CD4-positive, alpha-beta T cell treated with Interleukin-4 for 4 hours (primary cell): ENCODE measurements at regions not wholly inside any gene's neighbourhood (a gene's known extent, or its start where the extent isn't known, plus 50 kb on each side); places are given as distances from the start of the nearest gene placed in this dataset.
"Not testable (repeated sequence)": the region's sequence is repeated elsewhere in the genome, so short reads cannot be mapped to it uniquely, and the experiment has no call there.

Source experiments
- DNase-seq: peaks from one replicate; pipeline ENCODE4 v3.0.0-alpha.2; 2020

DNA sequence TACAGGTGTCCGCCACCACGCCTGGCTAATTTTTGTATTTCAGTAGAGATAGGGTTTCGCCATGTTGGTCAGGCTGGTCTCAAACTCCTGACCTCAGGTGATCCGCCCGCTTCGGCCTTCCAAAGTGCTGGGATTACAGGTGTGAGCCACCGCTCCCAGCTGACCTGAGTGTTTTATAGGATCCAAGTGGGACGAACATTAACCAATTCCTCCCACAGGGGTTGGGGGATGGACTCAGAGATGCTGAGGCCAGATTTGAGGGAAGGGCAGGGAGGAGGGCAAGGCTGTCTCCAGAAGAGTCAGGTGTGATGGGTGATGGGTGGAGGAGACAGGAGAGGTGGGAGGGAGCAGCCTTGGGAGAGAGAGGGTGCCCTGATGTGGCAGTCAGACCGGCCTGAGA lies 65.0 kb upstream of the SMAD6 start:
- DNase-seq: not testable (repeated sequence)

DNA sequence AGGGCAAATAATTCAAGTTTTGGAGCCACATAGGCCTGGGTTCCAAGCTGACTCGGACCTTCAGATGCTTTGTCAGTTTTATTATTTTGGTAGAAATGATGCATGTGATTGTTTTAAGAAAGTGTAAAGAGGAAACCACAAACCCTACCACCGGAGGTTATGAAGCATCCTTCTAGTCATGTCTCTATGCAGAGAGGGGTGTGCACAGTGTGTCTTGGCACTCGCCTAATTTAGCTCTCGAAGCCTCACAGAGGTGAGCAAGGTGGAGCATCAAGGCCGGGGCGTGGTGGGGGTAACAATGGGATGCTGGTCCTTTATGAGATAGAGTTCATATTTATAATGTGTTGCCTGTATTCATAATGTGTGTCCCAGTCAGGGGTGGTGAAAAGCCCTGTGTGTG lies 63.7 kb upstream of the SMAD6 start:
- peak; percentile 12 for DNase-seq

GRCh38 chr15:66641485-66642315 lies 60.3 kb upstream of the SMAD6 start:
- no peak for DNase-seq

- no peak for DNase-seq
Observed at GRCh38 chr15:66642514-66642913, 59.5 kb upstream of the SMAD6 start.

GRCh38 chr15:66643033-66643432 lies 59.0 kb upstream of the SMAD6 start:
- no peak for DNase-seq

DNA sequence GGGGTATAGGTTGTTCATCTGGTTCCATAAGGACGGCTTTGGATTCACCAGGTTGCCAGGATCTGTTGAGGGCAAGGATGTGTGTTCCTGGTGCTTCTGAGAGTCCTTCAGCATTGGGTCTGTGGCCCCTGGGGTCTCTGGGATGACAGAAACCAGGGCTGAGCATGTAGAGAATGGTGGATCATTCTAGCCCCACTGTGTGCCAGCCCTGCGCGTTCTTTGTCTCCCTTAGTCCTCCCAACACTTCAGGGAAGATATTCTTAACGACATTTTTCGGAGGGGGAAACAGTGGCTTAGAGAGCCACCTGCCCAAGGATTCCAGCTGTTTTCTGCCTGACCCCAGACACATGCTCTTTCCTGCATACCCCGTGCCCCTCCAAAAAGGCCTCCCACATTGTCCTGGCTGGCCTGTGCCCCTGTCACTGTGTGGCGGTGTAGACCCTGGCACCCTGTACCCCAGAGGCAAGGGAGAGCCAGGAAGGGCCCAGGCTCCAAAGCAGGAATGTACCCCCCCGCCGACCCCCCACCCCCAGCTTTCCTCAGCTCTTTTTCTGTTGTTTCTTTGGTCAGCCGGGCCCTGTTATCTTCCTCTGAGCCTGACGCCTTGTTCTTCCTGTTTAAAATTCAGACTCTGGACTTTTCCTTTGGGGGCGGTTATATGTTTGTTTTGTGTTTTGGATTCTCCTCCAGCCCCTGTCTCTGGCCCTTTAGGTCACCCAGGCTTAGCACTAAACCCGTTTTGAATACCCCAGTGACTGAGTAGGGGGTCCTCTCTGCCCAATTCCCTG lies 57.8 kb upstream of the SMAD6 start:
- DNase-seq: no peak

GRCh38 chr15:66644869-66645268 lies 57.2 kb upstream of the SMAD6 start:
- DNase-seq: no peak

DNA sequence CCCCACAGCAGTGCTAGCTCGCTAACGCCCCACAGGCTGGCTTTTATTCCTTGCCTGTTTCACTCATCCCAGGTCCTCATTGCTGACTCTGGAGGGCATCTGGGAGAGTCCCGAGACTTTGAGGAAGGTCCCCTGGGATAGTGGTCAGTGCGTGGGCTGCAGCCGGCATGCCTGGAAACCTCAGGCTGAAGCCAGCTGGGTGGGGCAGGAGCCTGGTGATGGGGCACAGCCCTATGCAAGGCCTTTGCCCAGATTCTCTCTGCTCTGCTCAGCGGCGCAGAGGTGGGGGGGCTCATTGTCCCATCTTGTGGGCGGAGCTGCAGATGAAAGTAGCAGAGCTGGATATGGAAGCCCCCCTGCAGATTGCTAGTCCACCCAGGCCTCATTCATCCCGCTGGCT lies 55.7 kb upstream of the SMAD6 start:
- no peak for DNase-seq

GRCh38 chr15:66646799-66647198 lies 55.2 kb upstream of the SMAD6 start:
- no peak for DNase-seq

- DNase-seq: no peak
Observed at GRCh38 chr15:66647358-66647757, 54.7 kb upstream of the SMAD6 start.

DNA sequence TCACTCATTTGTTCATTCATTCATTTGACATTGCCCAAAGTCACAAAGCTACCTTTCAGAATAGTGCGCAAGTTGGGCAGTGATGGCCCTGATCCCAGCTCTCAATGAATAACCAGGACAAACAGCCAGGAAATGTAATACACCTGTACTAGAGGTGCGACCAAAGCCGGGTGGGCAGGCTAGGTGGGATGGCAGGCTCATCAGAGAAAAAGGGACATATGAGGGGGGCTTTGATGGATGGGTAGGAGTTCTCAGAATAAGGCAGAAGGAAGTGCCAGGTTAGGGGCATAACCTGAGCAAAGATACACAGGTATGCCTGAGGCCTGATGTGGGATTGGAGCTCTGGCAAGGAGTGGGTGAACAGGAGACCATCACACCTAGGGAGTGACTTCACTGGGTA lies 53.4 kb upstream of the SMAD6 start:
- no peak for DNase-seq

- DNase-seq: no peak
Observed at GRCh38 chr15:66649235-66649984, 52.6 kb upstream of the SMAD6 start.

GRCh38 chr15:66650433-66650832 lies 51.6 kb upstream of the SMAD6 start:
- no peak for DNase-seq

- no peak for DNase-seq
Observed at GRCh38 chr15:66651198-66651597, 50.8 kb upstream of the SMAD6 start.

- DNase-seq: no peak
Observed at GRCh38 chr15:66651913-66652642, 50.0 kb upstream of the SMAD6 start.
